HTR-8/SVneo (cell line): ENCODE measurements at regions not wholly inside any gene's neighbourhood (a gene's known extent, or its start where the extent isn't known, plus 50 kb on each side); places are given as distances from the start of the nearest gene placed in this dataset.
"Not testable (repeated sequence)": the region's sequence is repeated elsewhere in the genome, so short reads cannot be mapped to it uniquely, and the experiment has no call there.

Source experiments
- DNase-seq: peaks from one replicate; pipeline ENCODE4 v3.0.0; 2011; ENCODE audit warnings: low spot score, mixed read lengths; ENCODE audit not compliant: insufficient read length
- FAIRE-seq: peaks from 2 replicates; lab custom pipeline; 2011; peaks lifted over from hg19 to GRCh38; lab: Jason Lieb, UNC

DNA sequence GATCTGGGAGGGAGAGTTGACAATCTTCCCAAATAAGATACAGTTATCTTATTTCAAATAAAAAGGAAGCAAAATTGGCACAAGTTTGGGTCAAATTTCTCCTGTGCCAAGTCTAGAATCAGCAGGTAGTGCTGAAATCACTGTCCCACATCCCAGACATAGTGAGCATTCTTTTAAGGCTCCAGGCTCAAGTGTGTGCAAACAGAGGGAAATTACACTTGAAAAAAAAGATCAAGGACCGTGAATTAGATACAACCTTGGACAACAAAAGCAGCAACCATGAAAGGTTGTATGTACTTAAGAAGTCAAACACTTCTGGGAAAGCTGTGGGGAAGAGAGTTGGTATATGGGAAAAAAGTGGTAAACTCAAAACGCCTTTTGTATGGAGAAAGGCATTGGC lies 280.2 kb upstream of the PLGLB1 start:
- not testable (repeated sequence) for DNase-seq, FAIRE-seq

DNA sequence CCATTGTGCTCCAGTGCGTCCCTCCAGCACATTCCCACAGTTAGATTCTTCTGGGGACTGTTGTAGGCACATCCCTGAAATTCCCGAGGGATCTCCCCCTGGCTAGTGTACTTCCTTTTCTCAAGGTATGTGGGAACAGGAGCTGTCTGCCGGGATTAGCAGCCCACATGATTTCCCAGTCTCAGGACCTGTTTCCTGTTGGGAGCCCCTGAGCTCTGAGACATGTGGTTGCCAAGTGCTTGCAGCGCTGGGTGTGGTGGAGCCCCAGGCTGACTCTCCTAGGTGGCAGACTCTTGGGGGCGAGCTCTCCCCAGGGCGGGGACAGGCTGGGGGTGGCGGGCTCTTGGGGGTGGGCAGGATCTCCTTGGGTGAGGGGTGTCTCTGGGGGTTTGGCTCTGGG lies 287.0 kb upstream of the PLGLB1 start:
- not testable (repeated sequence) for DNase-seq, FAIRE-seq

DNA sequence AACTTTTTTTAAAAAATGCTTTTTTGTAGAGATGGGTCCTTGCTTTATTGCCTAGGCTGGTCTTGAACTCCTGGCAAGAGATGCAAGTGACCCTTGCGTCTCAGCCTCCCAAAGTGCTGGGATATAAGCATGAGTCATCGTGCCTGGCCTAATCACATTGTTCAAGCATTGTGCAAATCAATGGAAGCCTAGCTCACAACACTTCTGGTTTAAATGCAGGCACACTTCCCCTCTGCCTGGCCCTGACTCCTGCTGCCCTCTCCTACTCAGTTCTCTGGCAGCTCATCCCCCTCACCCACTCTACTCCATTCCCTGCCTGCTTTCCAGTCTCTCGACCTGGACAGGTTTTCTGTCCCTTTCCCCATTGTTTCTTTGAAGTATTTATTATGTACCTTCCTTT lies 288.1 kb upstream of the PLGLB1 start:
- DNase-seq, result not testable (repeated sequence)
- peak; percentile 75 for FAIRE-seq

DNA sequence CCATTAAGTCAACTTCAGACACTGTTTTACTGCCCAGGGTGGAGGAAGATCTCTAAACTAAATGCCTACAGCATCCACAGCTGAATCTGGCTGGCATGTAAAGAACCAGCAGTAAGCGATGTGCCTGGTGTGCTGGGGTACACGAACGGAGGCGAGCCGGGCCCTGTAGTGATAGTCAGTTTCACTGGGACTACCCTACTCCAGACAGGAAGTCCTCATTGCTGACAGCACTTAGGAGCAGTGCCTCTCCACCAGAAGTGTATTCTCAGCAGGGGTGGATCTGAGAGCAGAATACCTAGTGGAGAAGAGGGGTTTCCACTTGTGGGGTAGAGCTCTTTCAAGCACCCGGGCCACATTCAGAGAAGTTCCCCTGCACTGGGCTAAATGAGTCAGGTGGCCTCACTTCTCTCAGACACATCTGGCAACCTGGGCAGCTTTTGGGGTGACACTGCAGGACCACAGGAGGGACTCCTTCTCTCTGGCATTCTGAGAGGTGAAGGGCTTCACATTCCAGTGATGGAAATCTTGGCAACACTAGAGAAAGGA lies 290.3 kb upstream of the PLGLB1 start:
- DNase-seq, FAIRE-seq: not testable (repeated sequence)

DNA sequence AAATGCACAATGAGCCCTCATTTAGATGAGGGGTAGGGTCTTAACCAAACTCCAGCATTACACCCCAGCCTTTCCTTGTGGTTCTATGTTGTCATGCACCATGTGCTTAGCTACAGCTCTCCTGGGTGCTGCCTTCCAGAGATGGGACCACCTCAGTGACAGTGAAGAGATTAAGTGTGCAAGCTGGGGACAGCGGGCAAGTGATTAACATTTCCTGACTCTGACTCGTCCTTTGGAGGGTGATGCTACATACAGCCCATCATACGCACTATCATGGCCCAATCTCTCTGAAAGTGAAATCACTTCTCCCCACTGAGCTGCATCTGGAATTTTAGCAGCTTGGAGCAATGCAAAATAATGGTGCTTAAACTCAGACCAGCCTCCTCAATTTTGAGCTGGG lies 293.0 kb upstream of the PLGLB1 start:
- FAIRE-seq, DNase-seq: not testable (repeated sequence)

DNA sequence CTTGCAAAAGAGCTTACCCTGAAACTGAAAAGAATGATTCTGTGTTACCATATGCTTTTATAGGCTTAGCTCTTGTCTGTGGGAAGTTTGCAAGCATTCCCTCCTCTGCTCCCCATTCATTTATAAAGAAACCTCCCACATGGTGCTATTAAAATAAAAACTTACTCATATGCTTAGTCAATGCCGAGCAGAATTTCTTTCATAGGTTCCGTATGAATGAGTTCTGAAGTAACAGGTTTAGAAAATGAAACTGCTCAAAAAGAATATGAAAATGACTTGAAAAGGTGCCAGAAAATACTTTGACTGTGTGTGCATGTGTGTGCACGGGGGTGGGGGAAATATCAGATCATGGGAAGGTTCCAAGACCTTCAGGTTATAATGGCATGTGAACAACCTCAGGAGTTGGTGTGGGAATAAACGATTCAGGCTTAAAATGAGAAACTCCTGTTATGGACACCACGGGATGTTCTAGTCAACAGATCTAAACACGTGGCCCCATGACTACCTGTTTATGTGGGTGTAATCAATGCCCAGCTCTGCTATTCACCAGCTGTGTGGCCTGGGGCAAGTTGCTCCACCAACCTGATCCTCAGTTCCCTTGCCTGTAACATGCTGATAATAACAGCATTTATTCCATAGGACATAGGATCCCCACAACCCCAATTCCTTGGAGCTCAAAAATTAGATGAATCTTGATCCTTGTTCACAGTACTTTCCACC lies 293.7 kb upstream of the PLGLB1 start:
- peak; percentile 13 for FAIRE-seq

DNA sequence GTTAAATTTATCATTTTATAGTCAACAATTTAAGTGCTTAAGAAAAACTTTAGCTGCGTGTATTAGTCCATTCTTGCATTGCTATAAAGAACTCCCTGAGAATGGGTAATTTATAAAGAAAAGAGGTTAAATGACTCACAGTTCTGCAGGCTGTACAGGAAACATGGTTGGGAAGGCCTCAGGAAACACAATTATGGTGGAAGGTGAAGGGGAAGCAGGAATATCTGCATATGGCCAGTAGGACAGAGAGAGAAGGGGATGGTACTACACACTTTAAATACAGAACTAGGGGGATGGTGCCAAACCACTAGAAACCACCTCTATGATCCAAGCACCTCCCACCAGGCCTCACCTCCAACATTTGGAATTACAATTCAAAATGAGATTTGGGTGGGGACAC lies 295.5 kb upstream of the PLGLB1 start:
- not testable (repeated sequence) for DNase-seq

More for the DNA sequence above, 293.7 kb upstream of the PLGLB1 start:
- not testable (repeated sequence) for DNase-seq

DNA sequence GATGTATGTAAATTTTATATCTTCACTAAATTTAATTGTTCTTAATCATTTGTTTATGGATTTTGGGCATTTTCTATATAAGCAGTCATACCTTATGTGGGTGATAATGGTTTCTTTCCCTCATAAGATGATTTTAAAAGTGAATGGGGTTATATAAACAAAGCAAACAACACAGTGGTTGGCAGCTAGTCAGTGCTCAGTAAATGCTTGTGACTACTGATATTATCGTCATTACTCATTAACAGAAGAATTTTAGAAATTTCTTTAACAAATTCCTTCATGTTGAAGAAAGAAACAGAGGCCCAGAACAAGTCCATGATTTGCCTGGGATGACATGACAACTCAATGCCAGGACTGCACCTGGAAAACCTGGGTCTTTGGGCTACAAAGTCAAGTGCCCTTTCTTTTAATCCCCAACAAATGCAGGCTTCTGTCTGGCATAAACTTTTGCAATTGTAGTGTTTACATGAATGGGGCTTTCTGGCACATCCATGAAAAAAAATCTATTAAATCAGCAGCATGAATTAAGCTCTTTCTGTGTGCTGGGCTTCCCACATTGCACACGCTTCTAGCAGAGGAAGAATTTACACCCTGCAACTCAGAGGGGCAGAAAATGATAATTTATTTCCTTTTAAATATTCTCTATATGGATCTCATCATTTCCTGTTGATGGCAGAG lies 297.3 kb upstream of the PLGLB1 start:
- FAIRE-seq, DNase-seq: not testable (repeated sequence)

More for the DNA sequence above, 295.5 kb upstream of the PLGLB1 start:
- not testable (repeated sequence) for FAIRE-seq

DNA sequence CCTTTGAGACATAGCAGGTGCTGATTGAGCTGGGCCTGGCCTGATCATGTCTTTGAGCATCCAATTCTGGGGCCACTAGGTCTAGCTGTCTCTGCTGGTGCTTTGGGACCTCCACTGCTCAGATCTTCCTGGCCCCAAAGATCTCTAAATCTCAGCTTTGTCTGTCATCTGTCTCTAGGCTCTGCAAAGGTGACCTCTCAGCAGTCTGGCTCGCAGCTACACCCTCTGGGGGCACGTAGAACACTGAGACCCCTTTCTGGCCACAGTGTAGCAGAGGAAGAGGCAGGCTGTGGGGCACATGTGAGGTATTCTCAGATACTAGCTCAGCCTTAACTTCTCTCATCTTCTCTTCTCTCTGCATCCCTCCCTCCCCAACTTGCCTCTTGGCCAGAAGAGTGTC lies 298.1 kb upstream of the PLGLB1 start:
- not testable (repeated sequence) for DNase-seq, FAIRE-seq

DNA sequence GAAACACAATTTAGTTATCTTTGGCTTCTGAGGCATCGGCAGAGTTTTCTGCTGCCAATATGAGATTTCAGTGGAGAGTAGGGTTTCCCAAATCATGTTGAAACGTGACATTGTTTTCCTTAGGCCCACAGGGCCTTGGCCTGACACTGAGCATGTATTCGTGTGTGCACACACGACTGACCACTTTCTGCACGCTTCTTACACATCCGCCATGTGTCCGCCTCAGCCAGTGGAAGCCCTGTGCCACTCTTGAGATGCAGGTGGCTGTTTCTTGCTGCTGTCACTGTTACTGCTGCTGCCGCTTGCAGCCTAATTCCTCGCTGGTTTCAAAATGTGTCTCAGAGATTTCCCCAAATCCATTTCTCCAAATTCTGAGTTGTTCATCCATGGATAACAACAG lies 299.6 kb upstream of the PLGLB1 start:
- not testable (repeated sequence) for FAIRE-seq, DNase-seq

DNA sequence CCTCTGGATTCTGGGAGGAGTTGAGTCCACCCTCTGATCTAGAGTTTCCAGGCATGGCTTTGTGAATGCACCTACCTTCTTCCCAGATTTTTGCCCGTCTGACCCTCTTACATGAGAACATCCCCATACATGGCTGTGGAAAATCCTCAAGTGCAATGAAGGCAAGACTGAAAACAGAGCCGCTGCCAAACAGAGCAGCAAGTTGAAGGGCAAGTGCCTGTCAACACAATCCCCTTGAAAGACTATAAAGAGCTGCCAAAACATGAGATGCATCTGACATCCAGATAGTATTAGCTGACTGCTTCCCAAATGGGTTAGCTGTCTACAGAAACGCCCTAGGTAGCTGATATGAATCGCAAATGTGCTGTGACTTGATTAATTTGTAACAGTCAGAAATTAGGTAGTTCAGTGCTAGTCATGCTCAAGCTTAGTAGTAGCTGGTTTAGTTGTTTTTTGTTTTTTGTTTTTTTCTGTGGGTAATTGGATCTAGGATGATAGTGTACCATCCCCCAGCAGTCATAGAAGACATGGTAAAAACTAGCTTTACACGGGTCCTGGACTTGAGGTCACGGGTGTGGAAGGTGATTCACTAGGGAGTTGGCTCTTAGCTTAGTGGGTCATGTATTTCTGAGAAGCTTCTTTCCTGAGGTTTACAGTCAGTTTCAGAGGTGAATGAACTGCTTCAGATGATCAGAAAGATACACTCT lies 302.8 kb upstream of the PLGLB1 start:
- FAIRE-seq, result peak; percentile 68
- not testable (repeated sequence) for DNase-seq

DNA sequence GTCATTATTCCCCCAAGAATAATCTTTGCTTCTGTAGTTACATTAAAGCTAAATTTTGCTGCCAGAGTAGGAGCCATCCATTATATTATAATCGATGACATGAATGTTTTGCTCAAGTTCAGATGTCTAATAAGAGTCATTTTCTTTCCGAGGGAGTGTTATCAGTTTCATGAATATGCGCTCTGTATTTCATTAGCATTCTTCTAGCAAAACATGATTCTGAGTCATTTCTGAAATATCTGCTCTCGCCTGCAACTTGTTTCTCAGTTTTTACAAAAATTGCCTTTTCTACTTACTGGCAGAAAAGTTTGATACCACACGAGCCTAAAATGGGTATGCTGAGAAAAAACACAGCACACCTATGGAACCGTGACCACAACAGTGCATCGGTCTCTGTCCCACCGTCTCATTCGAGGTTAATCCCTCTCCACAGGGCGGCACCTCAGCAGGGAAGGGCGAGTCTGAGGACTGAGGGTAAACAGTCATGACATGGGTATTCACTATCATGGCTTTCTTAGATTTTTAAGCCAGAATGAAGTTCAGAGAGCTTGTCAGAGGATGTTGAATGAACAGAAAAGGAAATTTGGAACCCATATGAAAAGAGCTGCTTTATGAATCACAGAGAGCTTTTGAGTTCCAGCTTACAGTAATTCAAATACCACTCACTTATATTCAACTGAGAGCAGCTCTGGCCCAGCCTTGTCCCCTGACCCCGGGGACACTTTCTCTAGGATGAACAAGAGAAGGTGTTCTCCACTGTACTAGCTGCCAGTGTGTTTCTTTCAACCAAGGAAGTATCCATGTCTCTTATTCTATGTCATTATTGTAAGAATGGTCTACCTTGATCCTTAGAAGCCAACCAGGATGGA lies 303.6 kb upstream of the PLGLB1 start:
- peak; percentile 48 for FAIRE-seq
- DNase-seq, result not testable (repeated sequence)

DNA sequence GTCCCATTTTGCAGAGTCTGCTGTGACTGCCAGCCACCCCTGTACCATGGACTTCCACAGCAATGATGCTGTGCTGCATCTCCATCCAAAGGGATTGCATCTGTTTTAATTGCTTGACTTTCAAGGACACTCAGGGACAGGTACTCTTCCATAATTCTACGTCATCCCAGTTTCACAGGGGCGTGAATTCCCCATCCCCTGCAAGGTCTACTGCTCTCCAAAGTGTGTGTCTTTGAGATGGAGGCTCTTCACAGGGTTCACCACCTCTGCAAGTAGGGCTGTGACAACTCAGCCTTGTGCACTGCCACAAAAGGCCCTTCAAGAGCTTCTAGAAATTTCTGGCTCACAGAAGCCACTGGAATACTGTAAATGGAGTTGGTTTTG lies 304.3 kb upstream of the PLGLB1 start:
- DNase-seq, result not testable (repeated sequence)
- peak; percentile 66 for FAIRE-seq

DNA sequence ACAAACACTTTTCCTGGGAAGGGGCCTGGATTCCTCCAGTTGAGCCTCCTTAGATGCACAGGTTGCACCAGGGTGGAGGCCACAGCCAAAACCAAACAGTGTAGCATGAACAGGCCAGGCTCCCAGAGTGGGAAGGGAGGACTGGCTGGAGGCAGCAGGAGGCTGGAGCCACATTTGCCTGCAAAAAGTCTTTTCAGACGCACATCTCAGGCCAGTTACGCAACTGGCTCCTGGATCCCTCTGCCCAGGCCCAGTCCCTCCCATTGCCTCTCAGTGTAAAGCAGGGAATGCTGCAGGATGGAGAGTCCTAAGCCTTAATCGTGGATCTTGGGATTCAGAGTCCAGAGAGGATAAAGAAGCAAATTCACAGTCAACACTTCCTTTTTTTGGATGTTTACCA lies 305.1 kb upstream of the PLGLB1 start:
- not testable (repeated sequence) for DNase-seq, FAIRE-seq

DNA sequence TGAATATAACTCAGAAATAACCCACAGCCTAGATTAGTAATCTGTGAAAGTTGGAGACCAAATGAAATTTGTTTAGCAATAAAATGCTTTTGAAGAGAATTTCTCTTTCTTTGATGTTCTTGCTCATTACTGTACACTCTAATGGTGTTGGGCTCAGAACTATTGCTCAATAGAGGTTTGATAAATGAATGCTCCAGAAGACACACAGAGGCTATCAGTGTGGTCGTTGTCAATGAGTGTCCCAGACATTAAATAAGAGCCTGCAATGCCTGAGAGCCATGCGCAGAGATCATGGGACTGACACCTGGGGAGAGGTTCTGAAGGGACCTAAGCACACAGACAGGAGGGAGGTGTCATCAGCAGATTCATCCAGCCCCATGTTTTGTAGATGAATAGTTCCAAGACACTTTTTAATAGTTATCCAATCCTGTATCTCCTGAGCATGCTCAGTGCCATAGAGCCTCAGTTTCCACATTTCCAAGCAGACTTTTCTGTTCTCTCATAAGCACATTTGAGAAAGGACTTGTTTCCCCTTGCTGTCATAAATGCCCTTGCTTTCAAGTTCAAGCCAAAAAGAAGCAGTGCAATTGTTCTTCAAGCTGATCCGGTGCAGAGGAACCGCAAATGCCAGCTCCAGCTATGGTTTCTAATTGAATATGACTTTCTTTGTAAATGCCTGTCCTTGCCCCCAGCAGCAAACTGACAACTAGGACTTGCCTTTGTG lies 306.2 kb upstream of the PLGLB1 start:
- not testable (repeated sequence) for DNase-seq, FAIRE-seq

DNA sequence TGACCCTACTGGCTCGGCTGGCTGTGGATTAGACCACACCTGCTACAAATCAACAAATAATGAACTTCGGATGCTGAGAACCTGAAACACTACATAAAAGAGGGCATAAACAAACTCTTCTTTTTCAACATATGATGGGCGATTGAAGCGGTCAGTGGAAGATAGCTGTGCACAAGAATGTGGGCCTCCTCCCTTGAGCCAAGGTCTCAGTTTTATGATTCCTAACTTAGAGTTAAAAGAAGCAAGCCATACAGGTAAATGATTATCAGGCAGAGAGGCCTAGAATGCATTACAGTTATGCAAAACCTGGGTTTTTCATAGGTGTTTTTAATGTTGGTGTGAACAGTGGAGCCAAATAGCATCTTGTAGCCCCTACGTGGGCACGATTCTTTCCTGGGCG lies 307.9 kb upstream of the PLGLB1 start:
- not testable (repeated sequence) for FAIRE-seq, DNase-seq

DNA sequence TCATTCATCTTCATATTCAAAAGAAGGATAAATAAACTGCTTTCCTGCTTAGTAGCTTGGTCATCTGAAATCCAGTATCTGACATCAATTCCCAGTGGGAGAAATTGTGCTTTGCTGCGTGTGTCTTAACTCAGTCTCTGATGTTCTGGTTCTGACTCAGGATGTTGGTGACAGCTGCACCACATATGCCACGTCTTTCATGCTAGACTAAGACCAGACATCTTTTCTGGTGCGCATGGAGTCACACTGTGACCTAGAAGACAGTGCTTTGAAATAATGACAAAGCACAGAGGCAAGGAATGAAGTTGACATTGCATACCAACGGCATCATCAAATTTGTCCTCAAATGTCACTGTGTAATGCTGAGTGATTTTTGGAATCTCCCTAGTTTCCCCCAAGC lies 308.8 kb upstream of the PLGLB1 start:
- DNase-seq, result not testable (repeated sequence)
- peak; percentile 83 for FAIRE-seq

DNA sequence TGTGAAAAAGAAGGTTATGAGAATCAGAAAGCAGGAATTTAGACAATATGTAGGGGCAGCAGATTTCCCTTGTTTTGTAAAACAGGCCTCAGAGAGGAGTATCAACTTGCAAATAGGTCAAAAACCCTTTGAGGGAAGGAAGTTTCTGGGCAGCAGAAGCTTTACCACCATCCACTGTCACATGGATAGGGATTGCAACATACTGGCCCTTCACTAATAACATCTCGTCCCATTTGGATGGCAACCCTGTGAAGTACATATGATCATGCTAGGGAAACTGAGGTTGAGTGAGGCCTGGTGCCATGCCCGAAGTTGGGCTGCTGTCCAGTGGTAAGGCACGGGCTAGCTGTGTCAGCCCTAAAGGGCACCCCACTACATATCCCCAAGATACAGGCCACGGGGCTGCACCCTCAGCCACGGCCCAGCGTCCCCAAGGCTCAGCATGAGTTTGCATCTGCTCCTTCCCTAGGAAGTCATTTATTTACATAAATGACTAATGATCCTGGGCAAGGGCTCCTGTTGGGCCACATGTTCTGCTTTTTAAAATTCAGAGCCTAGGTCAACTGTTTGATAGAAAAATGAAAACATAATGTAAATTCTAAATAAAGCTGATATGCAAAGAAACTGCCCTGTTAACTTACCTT lies 310.4 kb upstream of the PLGLB1 start:
- not testable (repeated sequence) for DNase-seq, FAIRE-seq
